ENCODE measurements at regions not wholly inside any gene's neighbourhood (a gene's known extent, or its start where the extent isn't known, plus 50 kb on each side); places are given as distances from the start of the nearest gene placed in this dataset.

- TF ChIP-seq, protein P1, sequence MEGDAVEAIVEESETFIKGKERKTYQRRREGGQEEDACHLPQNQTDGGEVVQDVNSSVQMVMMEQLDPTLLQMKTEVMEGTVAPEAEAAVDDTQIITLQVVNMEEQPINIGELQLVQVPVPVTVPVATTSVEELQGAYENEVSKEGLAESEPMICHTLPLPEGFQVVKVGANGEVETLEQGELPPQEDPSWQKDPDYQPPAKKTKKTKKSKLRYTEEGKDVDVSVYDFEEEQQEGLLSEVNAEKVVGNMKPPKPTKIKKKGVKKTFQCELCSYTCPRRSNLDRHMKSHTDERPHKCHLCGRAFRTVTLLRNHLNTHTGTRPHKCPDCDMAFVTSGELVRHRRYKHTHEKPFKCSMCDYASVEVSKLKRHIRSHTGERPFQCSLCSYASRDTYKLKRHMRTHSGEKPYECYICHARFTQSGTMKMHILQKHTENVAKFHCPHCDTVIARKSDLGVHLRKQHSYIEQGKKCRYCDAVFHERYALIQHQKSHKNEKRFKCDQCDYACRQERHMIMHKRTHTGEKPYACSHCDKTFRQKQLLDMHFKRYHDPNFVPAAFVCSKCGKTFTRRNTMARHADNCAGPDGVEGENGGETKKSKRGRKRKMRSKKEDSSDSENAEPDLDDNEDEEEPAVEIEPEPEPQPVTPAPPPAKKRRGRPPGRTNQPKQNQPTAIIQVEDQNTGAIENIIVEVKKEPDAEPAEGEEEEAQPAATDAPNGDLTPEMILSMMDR (conservative IDR thresholded peaks at IDR 0.05; ENCODE audit: low read length) = no peak
- no peak for TF ChIP-seq EZH2phosphoT487 (IDR thresholded peaks at IDR 0.05; ENCODE audit: borderline replicate concordance)
Measured at GRCh38 chr2:150075831-150076230, 411.6 kb downstream of the RND3 start.

Data from Loucy (cell line).